Left ventricle myocardium inferior (tissue), 1 donor: ENCODE measurements at regions not wholly inside any gene's neighbourhood (a gene's known extent, or its start where the extent isn't known, plus 50 kb on each side); places are given as distances from the start of the nearest gene placed in this dataset.
"Not testable (repeated sequence)": the region's sequence is repeated elsewhere in the genome, so short reads cannot be mapped to it uniquely, and the experiment has no call there.

Experiments used
- DNase-seq: peaks from one replicate; pipeline ENCODE4 v3.0.0-alpha.2; 2020
- H3K27ac ChIP-seq: fragments of 200-600 bp; replicated peaks from 2 replicates; pipeline ENCODE4 v1.8.0; 2021
- H3K27me3 ChIP-seq: fragments of 200-600 bp; 2 replicates; pipeline ENCODE4 v1.8.0; 2021; ENCODE audit warnings: low read depth
- H3K36me3 ChIP-seq: fragments of 200-600 bp; 2 replicates; pipeline ENCODE4 v1.8.0; 2021
- H3K4me1 ChIP-seq: fragments of 200-600 bp; 2 replicates; pipeline ENCODE4 v1.8.0; 2021
- H3K4me3 ChIP-seq: fragments of 200-600 bp; 2 replicates; pipeline ENCODE4 v1.8.0; 2021; ENCODE audit warnings: mild to moderate bottlenecking, moderate library complexity
- H3K9me3 ChIP-seq: fragments of 200-600 bp; replicated peaks from 2 replicates; pipeline ENCODE4 v1.8.0; 2021
- intact Hi-C: fragments of 100-400 bp; cut with micrococcal nuclease; formaldehyde crosslinking; loops from one replicate; pipeline ENCODE4 v1.11.0; 2022
- TF ChIP-seq, protein P1 (sequence below): fragments of 200-600 bp; IDR thresholded peaks from 2 replicates; pipeline ENCODE4 v1.8.0; 2021; ENCODE audit warnings: antibody characterized with exemption, mild to moderate bottlenecking, borderline replicate concordance
- donor health status: DM: no; HTN: yes; CAD: no; lungs with severe emphysema.

DNA sequence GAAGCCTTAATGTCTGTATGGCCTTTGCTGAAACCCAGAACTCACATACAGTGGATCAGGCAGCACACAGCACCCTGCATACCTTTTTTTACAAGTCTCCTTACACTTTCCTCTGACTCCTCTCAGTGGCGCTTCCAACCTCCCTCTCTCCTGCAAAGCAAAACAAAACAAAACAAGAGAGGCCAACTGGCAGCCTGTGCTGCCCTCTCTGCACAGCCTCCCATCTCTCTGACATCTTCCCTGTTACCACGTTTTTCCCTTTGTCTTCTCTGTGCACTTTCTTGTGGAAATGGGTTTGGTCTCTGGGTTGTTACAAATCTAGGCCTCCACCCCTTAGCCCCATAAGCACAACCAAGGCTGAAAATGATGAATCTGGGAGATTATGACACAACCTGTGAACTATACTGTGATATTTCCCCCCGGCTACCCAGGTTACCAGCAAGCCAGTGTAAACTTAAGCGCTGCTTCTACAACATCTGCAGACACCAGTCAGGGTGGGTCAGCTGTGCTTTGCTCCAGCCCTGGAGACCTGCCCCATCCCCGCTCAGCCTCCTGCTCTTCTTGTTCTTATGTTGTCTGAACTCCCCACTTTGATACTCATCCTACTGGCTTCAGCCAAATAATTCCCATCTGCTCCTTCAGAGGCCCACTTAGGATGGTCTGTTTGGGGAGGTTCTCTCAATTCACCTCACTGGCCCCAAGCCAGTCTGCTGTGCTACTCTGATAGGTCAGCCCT lies 54.9 kb upstream of the FMOD start:
- intact Hi-C loops, result no loop called here

DNA sequence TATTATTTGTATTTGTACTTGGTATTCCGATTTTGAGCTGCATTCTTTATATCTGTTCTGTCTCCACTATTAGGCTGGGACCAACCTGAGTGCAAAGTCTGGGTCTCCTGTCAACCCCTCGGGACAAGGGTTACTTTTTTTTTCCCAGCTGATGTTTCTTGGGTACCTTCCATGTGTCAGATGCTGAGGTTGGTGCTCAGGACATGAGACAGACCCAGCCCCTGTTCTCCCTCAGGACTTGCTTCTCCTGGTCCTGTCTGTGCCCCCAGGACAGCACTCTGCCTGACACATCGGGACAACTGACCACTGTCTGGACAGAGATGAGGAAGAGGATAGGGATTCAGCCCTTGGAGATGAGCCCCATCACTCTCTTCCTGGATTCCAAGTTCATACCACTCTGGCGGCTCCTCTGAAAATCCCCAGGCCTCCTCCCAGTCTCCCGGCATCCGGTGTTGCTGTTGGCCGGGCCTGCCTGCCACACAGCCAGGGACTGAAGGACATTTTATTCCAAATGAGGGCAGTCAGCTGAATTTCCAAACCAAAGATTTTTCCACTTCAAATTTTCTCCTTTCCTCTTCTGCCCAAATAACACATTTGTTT lies 55.6 kb upstream of the FMOD start:
- no peaks in the 10 kb centered on the region for H3K36me3 ChIP-seq
- H3K9me3 ChIP-seq, result no peaks in the 10 kb centered on the region
- H3K27ac ChIP-seq, result peak overlapping the region; percentile 80
- intact Hi-C loops, result no loop called here
- no peaks in the 10 kb centered on the region for H3K27me3 ChIP-seq
- peaks cover 68% of the 10 kb centered on the region for H3K4me1 ChIP-seq
- TF ChIP-seq, protein P1, sequence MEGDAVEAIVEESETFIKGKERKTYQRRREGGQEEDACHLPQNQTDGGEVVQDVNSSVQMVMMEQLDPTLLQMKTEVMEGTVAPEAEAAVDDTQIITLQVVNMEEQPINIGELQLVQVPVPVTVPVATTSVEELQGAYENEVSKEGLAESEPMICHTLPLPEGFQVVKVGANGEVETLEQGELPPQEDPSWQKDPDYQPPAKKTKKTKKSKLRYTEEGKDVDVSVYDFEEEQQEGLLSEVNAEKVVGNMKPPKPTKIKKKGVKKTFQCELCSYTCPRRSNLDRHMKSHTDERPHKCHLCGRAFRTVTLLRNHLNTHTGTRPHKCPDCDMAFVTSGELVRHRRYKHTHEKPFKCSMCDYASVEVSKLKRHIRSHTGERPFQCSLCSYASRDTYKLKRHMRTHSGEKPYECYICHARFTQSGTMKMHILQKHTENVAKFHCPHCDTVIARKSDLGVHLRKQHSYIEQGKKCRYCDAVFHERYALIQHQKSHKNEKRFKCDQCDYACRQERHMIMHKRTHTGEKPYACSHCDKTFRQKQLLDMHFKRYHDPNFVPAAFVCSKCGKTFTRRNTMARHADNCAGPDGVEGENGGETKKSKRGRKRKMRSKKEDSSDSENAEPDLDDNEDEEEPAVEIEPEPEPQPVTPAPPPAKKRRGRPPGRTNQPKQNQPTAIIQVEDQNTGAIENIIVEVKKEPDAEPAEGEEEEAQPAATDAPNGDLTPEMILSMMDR, result no peak
- H3K4me3 ChIP-seq, result no peak overlapping the region
- DNase-seq, result peak; percentile 71

More for the DNA sequence above, 54.9 kb upstream of the FMOD start:
- Histone ChIP-seq H3K9me3 (no peaks in the 10 kb centered on the region), H3K4me3 (no peak overlapping the region), H3K36me3 (no peaks in the 10 kb centered on the region), H3K4me1 (peaks cover 70% of the 10 kb centered on the region), H3K27me3 (no peaks in the 10 kb centered on the region), H3K27ac (peak overlapping the region; percentile 80)
- DNase-seq, result no peak
- TF ChIP-seq, protein P1, result no peak

DNA sequence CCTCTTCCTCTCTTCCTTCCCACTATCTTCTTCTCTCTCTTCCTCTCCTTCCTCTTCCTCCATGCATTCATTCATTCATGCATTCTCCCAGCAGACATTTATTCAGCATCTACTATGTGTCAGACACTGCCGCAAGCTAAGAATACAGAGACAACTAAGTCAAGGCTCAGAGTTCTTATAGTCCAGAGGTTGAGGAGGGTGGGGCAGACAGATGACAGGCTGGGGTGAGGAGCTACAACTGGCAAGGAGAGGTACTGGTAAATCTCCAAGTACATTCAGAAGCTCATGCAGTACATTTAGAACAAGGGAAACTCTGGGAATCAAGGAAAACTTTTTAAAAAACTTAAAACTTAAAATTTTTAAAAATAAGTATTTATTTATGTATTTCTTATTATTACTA lies 56.4 kb upstream of the FMOD start:
- no peak for DNase-seq
- intact Hi-C loops, result no loop called here
- Histone ChIP-seq H3K27ac (peak overlapping the region; percentile 80), H3K36me3 (no peaks in the 10 kb centered on the region), H3K4me3 (no peak overlapping the region), H3K27me3 (no peaks in the 10 kb centered on the region), H3K4me1 (peaks cover 60% of the 10 kb centered on the region), H3K9me3 (no peaks in the 10 kb centered on the region)
- TF ChIP-seq, protein P1, result no peak

DNA sequence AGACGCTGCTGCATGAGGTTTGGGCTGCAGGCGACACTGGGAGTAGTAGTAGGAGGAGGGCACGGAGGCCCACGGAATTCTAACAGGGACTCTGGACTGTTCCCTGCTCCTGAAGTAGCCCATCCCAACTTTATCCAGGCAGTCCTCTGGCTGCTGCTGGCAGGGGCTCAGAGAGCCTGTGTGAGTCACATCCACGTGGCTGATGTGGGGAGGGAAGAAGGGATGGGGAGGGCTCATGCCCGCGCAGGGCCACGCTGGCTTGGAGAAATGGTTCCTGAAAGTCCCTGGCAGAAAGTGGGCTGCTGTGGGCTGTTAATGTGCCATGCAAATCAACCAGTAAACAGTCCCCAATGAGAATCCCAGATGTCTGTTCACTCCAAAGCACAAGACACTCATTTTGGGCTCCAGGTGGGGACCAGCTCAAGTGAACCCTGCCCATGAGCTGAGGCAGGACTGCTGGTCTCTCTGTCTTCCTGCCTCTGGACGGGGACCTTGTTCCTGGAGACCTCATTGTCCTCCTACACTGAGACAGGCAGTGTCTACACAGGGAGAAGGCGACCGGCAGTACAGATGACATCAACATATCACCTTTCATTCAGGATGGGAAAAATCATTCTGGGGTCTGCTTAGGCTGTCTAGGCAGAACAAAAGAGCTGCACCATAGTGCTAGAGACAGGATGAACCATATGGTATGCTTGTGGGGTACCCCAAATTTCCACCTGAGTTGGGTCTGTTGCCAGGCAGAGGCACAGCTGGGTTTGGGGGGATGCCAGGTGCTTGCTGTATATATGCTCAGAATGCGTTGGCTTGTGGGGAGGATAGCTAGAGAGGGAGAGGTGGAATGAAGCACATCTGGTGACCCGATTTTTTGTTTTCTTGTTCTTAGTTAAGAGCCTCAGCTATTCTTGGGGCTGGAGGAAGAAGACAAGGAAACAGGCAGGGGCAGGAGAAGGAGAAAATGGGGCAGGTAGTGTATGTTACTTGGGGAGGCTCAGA lies 57.9 kb upstream of the FMOD start:
- Histone ChIP-seq H3K4me3 (no peak overlapping the region), H3K9me3 (peaks cover 4% of the 10 kb centered on the region), H3K4me1 (peaks cover 50% of the 10 kb centered on the region), H3K27me3 (no peaks in the 10 kb centered on the region), H3K36me3 (no peaks in the 10 kb centered on the region), H3K27ac (peak overlapping the region; percentile 80)
- intact Hi-C loops, result no loop called here
- TF ChIP-seq, protein P1, result no peak
- DNase-seq, result peak; percentile 76

DNA sequence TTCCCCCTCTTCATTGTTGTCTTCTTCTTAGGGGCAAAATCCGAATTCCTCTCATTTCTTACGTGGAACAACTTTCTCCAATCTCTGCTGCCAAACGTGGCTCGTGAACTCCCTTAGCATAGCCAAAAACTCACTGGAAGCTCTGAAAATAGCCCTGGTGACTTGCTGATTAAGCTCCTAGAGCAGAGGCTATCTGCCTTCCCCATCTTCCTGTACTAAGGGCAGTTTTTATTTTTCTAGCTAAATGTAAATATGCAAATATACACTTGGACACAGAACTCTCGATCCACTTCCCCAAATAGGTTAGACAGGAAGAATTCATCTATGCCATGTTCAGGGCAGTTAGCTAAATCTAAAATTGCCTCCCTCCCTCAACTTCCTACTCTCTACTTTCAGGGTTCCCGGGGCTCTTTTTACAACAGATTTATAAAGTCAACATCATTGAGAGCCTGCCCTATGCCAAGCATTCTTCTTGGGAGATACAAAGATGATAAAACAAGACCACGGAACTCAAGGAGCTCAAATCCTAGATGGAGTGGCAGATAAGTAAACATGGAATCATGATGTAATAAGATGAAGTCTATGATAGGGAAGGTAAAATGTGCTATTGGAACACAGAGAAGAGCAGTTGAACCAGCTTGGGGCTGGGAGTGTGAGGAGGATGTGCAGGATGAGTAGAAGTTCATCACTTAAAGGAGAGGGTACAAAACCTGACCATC lies 59.4 kb upstream of the FMOD start:
- intact Hi-C loops, result no loop called here
- Histone ChIP-seq H3K4me1 (peaks cover 50% of the 10 kb centered on the region), H3K36me3 (no peaks in the 10 kb centered on the region), H3K4me3 (no peak overlapping the region), H3K27ac (peak overlapping the region; percentile 80), H3K9me3 (peaks cover 4% of the 10 kb centered on the region), H3K27me3 (no peaks in the 10 kb centered on the region)
- TF ChIP-seq, protein P1, result no peak
- DNase-seq, result no peak

DNA sequence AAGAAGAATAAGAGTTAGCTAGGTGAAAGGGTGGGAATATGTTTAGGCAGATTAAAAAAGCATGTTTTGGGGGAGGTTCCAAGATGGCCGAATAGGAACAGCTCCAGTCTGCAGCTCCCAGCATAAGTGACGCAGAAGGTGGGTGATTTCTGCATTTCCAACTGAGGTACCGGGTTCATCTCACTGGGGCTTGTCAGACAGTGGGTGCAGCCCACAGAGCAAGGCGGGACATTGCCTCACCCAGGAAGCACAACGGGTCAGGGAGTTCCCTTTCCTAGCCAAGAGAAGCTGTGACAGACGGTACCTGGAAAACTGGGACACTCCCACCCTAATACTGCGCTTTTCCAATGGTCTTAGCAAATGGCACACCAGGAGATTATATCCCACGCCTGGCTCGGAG lies 60.5 kb upstream of the FMOD start:
- intact Hi-C loops, result not testable (repeated sequence)

More for the DNA sequence above, 60.5 kb upstream of the FMOD start:
- peaks cover 40% of the 10 kb centered on the region for H3K4me1 ChIP-seq
- H3K27me3 ChIP-seq, H3K4me3 ChIP-seq, H3K36me3 ChIP-seq, DNase-seq, H3K9me3 ChIP-seq, H3K27ac ChIP-seq: not testable (repeated sequence)
